Upper lobe of left lung (tissue), 6 donors: ENCODE measurements at regions not wholly inside any gene's neighbourhood (a gene's known extent, or its start where the extent isn't known, plus 50 kb on each side); places are given as distances from the start of the nearest gene placed in this dataset.

ENCODE experiments used
- ATAC-seq, 2 donors: fragments of 200-7000 bp; cut with Tn5 transposase; one replicate each; pipeline ENCODE4 v1.9.1; 2022; ENCODE audit warnings: mild to moderate bottlenecking in 2 of 2, moderate library complexity in 2 of 2; ENCODE audit not compliant: low FRiP score in 2 of 2
- DNase-seq, 2 donors: peaks; one replicate each; pipeline ENCODE4 v3.0.0-alpha.2; 2019 to 2020
- H3K27ac ChIP-seq, 4 donors: fragments of 200-600 bp; sonication (generic); one replicate each; pipeline ENCODE4 v1.5.1; 2016 to 2019
- H3K27me3 ChIP-seq, 4 donors: fragments of 200-600 bp; sonication (generic); one replicate each; pipeline ENCODE4 v1.5.1; 2017 to 2019
- H3K36me3 ChIP-seq, 4 donors: fragments of 200-600 bp; sonication (generic); one replicate each; pipeline ENCODE4 v1.5.1; 2016 to 2019
- H3K4me1 ChIP-seq, 4 donors: fragments of 200-600 bp; sonication (generic); one replicate each; pipeline ENCODE4 v1.5.1; 2018 to 2019
- H3K4me3 ChIP-seq, 4 donors: fragments of 200-600 bp; sonication (generic); one replicate each; pipeline ENCODE4 v1.5.1; 2017 to 2019; ENCODE audit warnings: mild to moderate bottlenecking in 2 of 4, moderate library complexity in 1 of 4
- H3K9me3 ChIP-seq, 4 donors: fragments of 200-600 bp; sonication (generic); one replicate each; pipeline ENCODE4 v1.5.1; 2018 to 2019
- EP300 ChIP-seq, 4 donors: sonication (generic); formaldehyde crosslinking; IDR thresholded peaks; one replicate each; pipeline ENCODE4 v1.5.1; 2017; ENCODE audit warnings: antibody characterized with exemption in 4 of 4, control low read depth in 2 of 4
- POLR2A ChIP-seq, 4 donors: fragments of 450-650 bp; IDR thresholded peaks; one replicate each; pipeline ENCODE4 v1.5.1; 2016 to 2017; ENCODE audit warnings: antibody characterized with exemption in 4 of 4, mild to moderate bottlenecking in 2 of 4
- POLR2AphosphoS5 ChIP-seq, 2 donors: sonication (generic); formaldehyde crosslinking; IDR thresholded peaks; one replicate each; pipeline ENCODE4 v1.5.1; 2017; ENCODE audit warnings: antibody characterized with exemption in 2 of 2
- WGBS, 2 donors: methylation state at CpG; one replicate each; pipeline ENCODE4 v1.1.5; 2017 to 2018; 5-methylcytosine and 5-hydroxymethylcytosine counted together
- TF ChIP-seq, protein P1 (sequence below), 6 experiments: fragments of 450-650 bp in 4 of 6; fragments of 200-600 bp in 2 of 6; sonication (generic) in 2 of 6; IDR thresholded peaks; one replicate each; pipeline ENCODE4 v1.5.1; 2016 to 2019; ENCODE audit warnings: antibody characterized with exemption in 6 of 6
- donor health status: DM: no; HTN: no; CAD: no; lungs with moderate emphysema.
- donor health status: DM: no; HTN: yes; CAD: no; lungs with severe emphysema.

DNA sequence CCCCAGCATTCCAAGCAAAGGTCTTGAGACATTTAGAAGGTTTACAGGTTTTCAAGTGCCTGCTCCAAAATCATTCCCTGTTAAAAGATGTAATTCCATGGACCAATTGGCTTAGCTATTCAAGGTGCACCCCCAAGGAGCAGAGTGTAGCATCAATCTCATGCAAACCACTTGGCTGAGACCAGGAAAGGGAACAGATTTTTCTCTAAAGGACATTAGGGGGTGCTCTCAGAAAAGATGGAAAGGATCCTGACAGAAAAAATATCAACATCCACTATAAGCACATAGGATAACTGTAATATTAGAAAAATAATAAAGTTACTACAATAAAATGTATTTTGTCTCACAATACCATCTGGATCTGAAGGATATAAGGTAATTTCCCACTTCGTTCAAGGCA lies 328.0 kb upstream of the CDIN1 start:
- no peaks in the 10 kb centered on the region for H3K4me1 ChIP-seq
- H3K27me3 ChIP-seq, result no peaks in the 10 kb centered on the region
- 85 to 91% methylated on average over 1 of the region's 1 CpG for whole genome bisulfite sequencing, 2 donors
- TF ChIP-seq, protein P1, sequence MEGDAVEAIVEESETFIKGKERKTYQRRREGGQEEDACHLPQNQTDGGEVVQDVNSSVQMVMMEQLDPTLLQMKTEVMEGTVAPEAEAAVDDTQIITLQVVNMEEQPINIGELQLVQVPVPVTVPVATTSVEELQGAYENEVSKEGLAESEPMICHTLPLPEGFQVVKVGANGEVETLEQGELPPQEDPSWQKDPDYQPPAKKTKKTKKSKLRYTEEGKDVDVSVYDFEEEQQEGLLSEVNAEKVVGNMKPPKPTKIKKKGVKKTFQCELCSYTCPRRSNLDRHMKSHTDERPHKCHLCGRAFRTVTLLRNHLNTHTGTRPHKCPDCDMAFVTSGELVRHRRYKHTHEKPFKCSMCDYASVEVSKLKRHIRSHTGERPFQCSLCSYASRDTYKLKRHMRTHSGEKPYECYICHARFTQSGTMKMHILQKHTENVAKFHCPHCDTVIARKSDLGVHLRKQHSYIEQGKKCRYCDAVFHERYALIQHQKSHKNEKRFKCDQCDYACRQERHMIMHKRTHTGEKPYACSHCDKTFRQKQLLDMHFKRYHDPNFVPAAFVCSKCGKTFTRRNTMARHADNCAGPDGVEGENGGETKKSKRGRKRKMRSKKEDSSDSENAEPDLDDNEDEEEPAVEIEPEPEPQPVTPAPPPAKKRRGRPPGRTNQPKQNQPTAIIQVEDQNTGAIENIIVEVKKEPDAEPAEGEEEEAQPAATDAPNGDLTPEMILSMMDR (IDR thresholded peaks at IDR 0.05), result no peak
- TF ChIP-seq POLR2A (IDR thresholded peaks at IDR 0.05) (no peak), POLR2AphosphoS5 (IDR thresholded peaks at IDR 0.05) (no peak), EP300 (IDR thresholded peaks at IDR 0.05) (no peak)
- H3K4me3 ChIP-seq, result no peak overlapping the region
- no peak overlapping the region for H3K27ac ChIP-seq
- H3K36me3 ChIP-seq, result no peaks in the 10 kb centered on the region
- no peaks in the 10 kb centered on the region for H3K9me3 ChIP-seq
- no peak for ATAC-seq
- no peak for DNase-seq

DNA sequence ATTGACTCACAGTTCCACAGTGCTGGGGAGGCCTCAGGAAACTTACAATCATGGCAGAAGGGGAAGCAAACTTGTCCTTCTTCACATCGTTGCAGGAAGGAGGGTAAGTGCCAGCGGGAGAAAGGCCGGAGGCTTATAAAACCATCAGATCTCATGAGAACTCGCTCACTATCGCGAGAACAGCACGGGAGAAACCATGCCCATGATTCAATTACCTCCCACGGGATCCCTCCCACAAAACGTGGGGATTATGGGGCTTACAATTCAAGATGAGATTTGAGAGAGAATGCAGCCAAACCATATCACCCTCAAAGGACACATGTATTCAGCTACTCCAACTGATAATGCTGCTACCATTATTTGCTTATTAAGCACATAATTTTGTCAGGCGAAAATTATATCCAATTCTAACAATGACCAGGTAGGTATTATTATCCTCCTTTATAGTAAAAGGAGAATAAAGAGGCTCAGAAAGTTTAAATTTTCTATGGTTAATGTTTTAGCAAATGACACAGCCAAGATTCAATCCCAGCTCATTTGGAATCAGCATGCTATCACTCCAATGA lies 327.2 kb upstream of the CDIN1 start:
- Histone ChIP-seq H3K27me3 (no peaks in the 10 kb centered on the region), H3K9me3 (no peaks in the 10 kb centered on the region), H3K4me1 (no peaks in the 10 kb centered on the region), H3K27ac (no peak overlapping the region), H3K36me3 (no peaks in the 10 kb centered on the region), H3K4me3 (no peak overlapping the region)
- WGBS, 2 donors, result 85 to 93% methylated on average over 10 of the region's 10 CpGs
- TF ChIP-seq EP300 (IDR thresholded peaks at IDR 0.05), result no peak
- no peak for TF ChIP-seq POLR2A (IDR thresholded peaks at IDR 0.05)
- TF ChIP-seq POLR2AphosphoS5 (IDR thresholded peaks at IDR 0.05), result no peak
- TF ChIP-seq, protein P1 (IDR thresholded peaks at IDR 0.05), result no peak
- DNase-seq (no peak), ATAC-seq (no peak)

DNA sequence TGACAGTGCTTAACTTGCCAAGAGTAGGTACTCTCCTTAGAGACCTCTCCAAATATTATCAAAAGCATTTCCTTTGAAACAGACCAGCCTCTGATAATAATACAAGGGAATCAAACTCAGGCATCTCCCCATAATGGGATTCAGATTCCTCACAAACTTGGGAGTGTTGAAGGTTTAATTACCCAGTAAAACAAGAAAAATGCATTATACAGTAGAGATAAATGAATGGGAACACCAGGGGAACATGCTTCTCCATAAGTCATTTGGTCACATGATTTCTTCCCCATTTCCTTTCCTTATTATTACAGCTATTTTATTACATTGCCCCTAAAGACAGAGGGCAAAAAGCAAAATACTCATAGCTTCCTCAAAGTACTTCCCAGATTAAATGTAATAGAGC lies 325.0 kb upstream of the CDIN1 start:
- ATAC-seq, result no peak
- Histone ChIP-seq H3K27me3 (no peaks in the 10 kb centered on the region), H3K27ac (no peak overlapping the region), H3K4me3 (no peak overlapping the region), H3K36me3 (no peaks in the 10 kb centered on the region), H3K9me3 (no peaks in the 10 kb centered on the region), H3K4me1 (no peaks in the 10 kb centered on the region)
- TF ChIP-seq, protein P1 (IDR thresholded peaks at IDR 0.05), result no peak
- no peak for TF ChIP-seq EP300 (IDR thresholded peaks at IDR 0.05)
- no peak for TF ChIP-seq POLR2AphosphoS5 (IDR thresholded peaks at IDR 0.05)
- TF ChIP-seq POLR2A (IDR thresholded peaks at IDR 0.05), result no peak
- DNase-seq, result no peak

DNA sequence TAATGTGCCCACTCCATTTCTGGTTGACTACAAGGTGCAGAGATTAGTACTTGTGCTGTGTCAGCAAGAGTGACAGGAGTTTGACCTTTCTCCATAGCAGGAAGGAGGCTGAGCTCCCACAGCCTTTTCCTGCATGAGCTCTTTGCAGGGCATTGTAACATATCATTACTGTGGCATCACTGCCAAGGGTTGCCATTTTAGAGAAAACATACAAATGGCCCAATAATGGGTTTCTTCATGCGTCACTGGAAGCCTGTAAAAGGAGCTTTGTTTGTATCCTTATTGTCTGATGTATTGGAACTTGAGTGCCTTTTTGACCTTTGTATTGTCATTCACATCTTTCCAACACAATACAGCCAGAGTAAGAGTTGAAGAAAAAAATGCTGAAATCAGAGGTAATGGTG lies 323.0 kb upstream of the CDIN1 start:
- no peaks in the 10 kb centered on the region for H3K4me1 ChIP-seq
- 92 to 95% methylated on average over 1 of the region's 1 CpG for WGBS, 2 donors
- H3K4me3 ChIP-seq, result no peak overlapping the region
- no peaks in the 10 kb centered on the region for H3K27me3 ChIP-seq
- ATAC-seq, result no peak
- DNase-seq, result no peak
- H3K36me3 ChIP-seq, result no peaks in the 10 kb centered on the region
- H3K27ac ChIP-seq, result no peak overlapping the region
- no peak for TF ChIP-seq EP300 (IDR thresholded peaks at IDR 0.05)
- TF ChIP-seq, protein P1 (IDR thresholded peaks at IDR 0.05), result no peak
- TF ChIP-seq POLR2AphosphoS5 (IDR thresholded peaks at IDR 0.05), result no peak
- no peak for TF ChIP-seq POLR2A (IDR thresholded peaks at IDR 0.05)
- H3K9me3 ChIP-seq, result no peaks in the 10 kb centered on the region

DNA sequence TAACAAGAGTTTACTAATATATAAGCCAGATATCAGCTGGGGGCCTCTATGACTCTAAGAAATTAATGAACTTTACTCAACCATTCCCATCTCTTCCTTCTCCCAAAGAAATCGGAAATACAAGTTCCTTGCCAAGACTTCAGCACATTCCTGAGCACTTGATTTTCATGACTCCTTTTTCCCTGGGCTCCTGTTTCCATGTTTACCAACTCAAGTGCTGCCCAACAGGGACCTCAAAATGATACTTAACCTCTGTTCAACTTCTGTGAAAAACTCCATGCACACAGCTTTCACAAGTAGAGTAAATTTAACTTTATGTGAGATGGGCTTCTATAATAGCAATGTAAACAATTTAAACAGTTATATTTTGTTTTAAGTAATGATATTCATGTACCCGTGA lies 315.8 kb upstream of the CDIN1 start:
- Histone ChIP-seq H3K36me3 (no peaks in the 10 kb centered on the region), H3K4me1 (no peaks in the 10 kb centered on the region), H3K4me3 (no peak overlapping the region), H3K27ac (no peak overlapping the region), H3K27me3 (no peaks in the 10 kb centered on the region), H3K9me3 (no peaks in the 10 kb centered on the region)
- DNase-seq (no peak), ATAC-seq (no peak)
- no peak for TF ChIP-seq POLR2AphosphoS5 (IDR thresholded peaks at IDR 0.05)
- TF ChIP-seq POLR2A (IDR thresholded peaks at IDR 0.05), result no peak
- TF ChIP-seq, protein P1 (IDR thresholded peaks at IDR 0.05), result no peak
- TF ChIP-seq EP300 (IDR thresholded peaks at IDR 0.05), result no peak
- 48 to 56% methylated on average over 2 of the region's 2 CpGs for WGBS, 2 donors
